Lung (tissue), 11 donors: ENCODE measurements at regions not wholly inside any gene's neighbourhood (a gene's known extent, or its start where the extent isn't known, plus 50 kb on each side); places are given as distances from the start of the nearest gene placed in this dataset.
A peak's percentile ranks its signal among the peaks of the same experiment; 100 is the strongest.

Experiments
- ATAC-seq: fragments of 200-7000 bp; cut with Tn5 transposase; one replicate; pipeline ENCODE4 v1.9.1; 2020; ENCODE audit warnings: moderate number of reproducible peaks; ENCODE audit not compliant: insufficient read depth, low FRiP score
- DNase-seq, 3 donors: peaks; one replicate each; pipeline ENCODE4 v3.0.0-alpha.2; 2013 to 2017
- H3K27ac ChIP-seq, 2 donors: one replicate each; pipeline ENCODE4 v1.5.1; 2013; ENCODE audit warnings: mild to moderate bottlenecking in 2 of 2, moderate library complexity in 2 of 2, control low read depth in 1 of 2, inconsistent platforms in 1 of 2, low read depth in 1 of 2, low read length in 1 of 2
- H3K27me3 ChIP-seq, 3 donors: one replicate each; pipeline ENCODE4 v1.5.1; 2013; ENCODE audit warnings: low read length in 2 of 3; ENCODE audit not compliant: control insufficient read depth in 3 of 3, insufficient read depth in 3 of 3
- H3K36me3 ChIP-seq, 4 donors: one replicate each; pipeline ENCODE4 v1.5.1; 2013; ENCODE audit warnings: low read length in 4 of 4, mild to moderate bottlenecking in 1 of 4, moderate library complexity in 1 of 4; ENCODE audit not compliant: control insufficient read depth in 4 of 4, insufficient read depth in 4 of 4
- H3K4me1 ChIP-seq, 5 donors: one replicate each; pipeline ENCODE4 v1.5.1; 2013; ENCODE audit warnings: low read length in 5 of 5, mild to moderate bottlenecking in 2 of 5, moderate library complexity in 1 of 5; ENCODE audit not compliant: control insufficient read depth in 5 of 5, insufficient read depth in 5 of 5
- H3K4me3 ChIP-seq: one replicate; pipeline ENCODE4 v1.5.1; 2013; ENCODE audit warnings: mild to moderate bottlenecking, control low read depth, moderate library complexity
- H3K9ac ChIP-seq, 2 donors: one replicate each; pipeline ENCODE4 v1.5.1; 2013; ENCODE audit warnings: low read length in 2 of 2, control low read depth in 1 of 2; ENCODE audit not compliant: insufficient read depth in 1 of 2
- H3K9me3 ChIP-seq, 4 donors: one replicate each; pipeline ENCODE4 v1.5.1; 2013; ENCODE audit warnings: low read length in 3 of 4, mild to moderate bottlenecking in 1 of 4, moderate library complexity in 1 of 4; ENCODE audit not compliant: control insufficient read depth in 4 of 4, insufficient read depth in 3 of 4
- CTCF ChIP-seq: IDR thresholded peaks from 2 replicates; pipeline ENCODE4 v1.5.1; 2012; ENCODE audit warnings: mild to moderate bottlenecking; ENCODE audit errors: control extremely low read depth, extremely low read depth
- WGBS, 2 donors: extraction: QIAGEN DNeasy Blood & Tissue Kit; methylation state at CpG; one replicate each; pipeline ENCODE4 v1.1.7; 2013; 5-methylcytosine and 5-hydroxymethylcytosine counted together
- donor health status: control.
- donor health status: control.
- donor health status: Bipolar disorder and iron deficiency.
- donor health status: healthy.
- donor health status: DM: yes; HTN: yes; CAD: no.

GRCh38 chr10:112071596-112072133, 111.9 kb downstream of the GPAM start:
- Histone ChIP-seq H3K4me3 (no peak overlapping the region), H3K9ac (no peak overlapping the region), H3K27ac (no peak overlapping the region), H3K9me3 (no peaks in the 10 kb centered on the region), H3K27me3 (no peaks in the 10 kb centered on the region), H3K4me1 (no peaks in the 10 kb centered on the region), H3K36me3 (no peaks in the 10 kb centered on the region)
- DNase-seq (no peak), ATAC-seq (no peak)
- 86 to 95% methylated on average over 2 of the region's 2 CpGs for WGBS, 2 donors
- TF ChIP-seq CTCF = no peak

- Histone ChIP-seq H3K4me3 (no peak overlapping the region), H3K36me3 (no peaks in the 10 kb centered on the region), H3K27ac (no peak overlapping the region), H3K4me1 (peaks cover 0 to 12% (median 0%) of the 10 kb centered on the region in 5 donors), H3K9ac (no peak overlapping the region), H3K27me3 (no peaks in the 10 kb centered on the region), H3K9me3 (no peaks in the 10 kb centered on the region)
- WGBS, 2 donors = 73 to 83% methylated on average over 1 of the region's 1 CpG
- DNase-seq (no peak), ATAC-seq (no peak)
- TF ChIP-seq CTCF = no peak
Measured at GRCh38 chr10:112078003-112078402, 105.6 kb downstream of the GPAM start.

- Histone ChIP-seq H3K27me3 (no peaks in the 10 kb centered on the region), H3K4me1 (peaks cover 0 to 15% (median 0%) of the 10 kb centered on the region in 5 donors), H3K36me3 (no peaks in the 10 kb centered on the region), H3K9me3 (no peaks in the 10 kb centered on the region), H3K9ac (no peak overlapping the region), H3K4me3 (no peak overlapping the region), H3K27ac (no peak overlapping the region)
- TF ChIP-seq CTCF = no peak
- WGBS, 2 donors = 65 to 94% methylated on average over 2 of the region's 2 CpGs
- no peak for DNase-seq
- ATAC-seq = no peak
Measured at GRCh38 chr10:112080231-112080630, 103.3 kb downstream of the GPAM start.

GRCh38 chr10:112082120-112082519, 101.4 kb downstream of the GPAM start:
- WGBS, 2 donors = 65 to 78% methylated on average over 5 of the region's 5 CpGs
- TF ChIP-seq CTCF = no peak
- H3K4me1 ChIP-seq = peaks cover 0 to 15% (median 0%) of the 10 kb centered on the region in 5 donors
- H3K27ac ChIP-seq = no peak overlapping the region
- no peaks in the 10 kb centered on the region for H3K9me3 ChIP-seq
- DNase-seq (peak; percentile 15 to 72 (median 61)), ATAC-seq (no peak)
- no peaks in the 10 kb centered on the region for H3K27me3 ChIP-seq
- H3K36me3 ChIP-seq = no peaks in the 10 kb centered on the region
- H3K9ac ChIP-seq = no peak overlapping the region
- H3K4me3 ChIP-seq = no peak overlapping the region
